ENCODE measurements at regions not wholly inside any gene's neighbourhood (a gene's known extent, or its start where the extent isn't known, plus 50 kb on each side); places are given as distances from the start of the nearest gene placed in this dataset.

GRCh38 chrX:35288657-35289056, 346.1 kb downstream of the FAM47B start:
- TF ChIP-seq, protein P1, sequence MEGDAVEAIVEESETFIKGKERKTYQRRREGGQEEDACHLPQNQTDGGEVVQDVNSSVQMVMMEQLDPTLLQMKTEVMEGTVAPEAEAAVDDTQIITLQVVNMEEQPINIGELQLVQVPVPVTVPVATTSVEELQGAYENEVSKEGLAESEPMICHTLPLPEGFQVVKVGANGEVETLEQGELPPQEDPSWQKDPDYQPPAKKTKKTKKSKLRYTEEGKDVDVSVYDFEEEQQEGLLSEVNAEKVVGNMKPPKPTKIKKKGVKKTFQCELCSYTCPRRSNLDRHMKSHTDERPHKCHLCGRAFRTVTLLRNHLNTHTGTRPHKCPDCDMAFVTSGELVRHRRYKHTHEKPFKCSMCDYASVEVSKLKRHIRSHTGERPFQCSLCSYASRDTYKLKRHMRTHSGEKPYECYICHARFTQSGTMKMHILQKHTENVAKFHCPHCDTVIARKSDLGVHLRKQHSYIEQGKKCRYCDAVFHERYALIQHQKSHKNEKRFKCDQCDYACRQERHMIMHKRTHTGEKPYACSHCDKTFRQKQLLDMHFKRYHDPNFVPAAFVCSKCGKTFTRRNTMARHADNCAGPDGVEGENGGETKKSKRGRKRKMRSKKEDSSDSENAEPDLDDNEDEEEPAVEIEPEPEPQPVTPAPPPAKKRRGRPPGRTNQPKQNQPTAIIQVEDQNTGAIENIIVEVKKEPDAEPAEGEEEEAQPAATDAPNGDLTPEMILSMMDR (IDR thresholded peaks at IDR 0.05) = no peak
- no peak for TF ChIP-seq POLR2A (IDR thresholded peaks at IDR 0.05)
